H9 (cell line): ENCODE measurements at regions not wholly inside any gene's neighbourhood (a gene's known extent, or its start where the extent isn't known, plus 50 kb on each side); places are given as distances from the start of the nearest gene placed in this dataset.

Source experiments
- DNase-seq: peaks from one replicate; pipeline ENCODE4 v3.0.0-alpha.2; 2017
- H2AFZ ChIP-seq: one replicate; pipeline ENCODE4 v1.6.1; 2013; ENCODE audit warnings: mild to moderate bottlenecking, low read length, control low read depth, moderate library complexity
- H2AK5ac ChIP-seq: 2 replicates; pipeline ENCODE4 v1.6.1; 2013; ENCODE audit warnings: low read length, control low read depth, mixed read lengths; ENCODE audit not compliant: insufficient read length
- H2BK120ac ChIP-seq: one replicate; pipeline ENCODE4 v1.6.1; 2013; ENCODE audit warnings: low read depth, mild to moderate bottlenecking, low read length, control low read depth, inconsistent platforms; ENCODE audit not compliant: poor library complexity, severe bottlenecking
- H2BK12ac ChIP-seq: 2 replicates; pipeline ENCODE4 v1.6.1; 2013; ENCODE audit warnings: low read length, control low read depth, mixed read lengths, low read depth; ENCODE audit not compliant: insufficient read length
- H2BK15ac ChIP-seq: 2 replicates; pipeline ENCODE4 v1.6.1; 2013; ENCODE audit warnings: low read depth, low read length, control low read depth
- H2BK20ac ChIP-seq: one replicate; pipeline ENCODE4 v1.6.1; 2013; ENCODE audit warnings: low read depth, mild to moderate bottlenecking, low read length, control low read depth, inconsistent platforms; ENCODE audit not compliant: poor library complexity, severe bottlenecking
- H2BK5ac ChIP-seq: 2 replicates; pipeline ENCODE4 v1.6.1; 2013; ENCODE audit warnings: low read length, control low read depth, mixed read lengths; ENCODE audit not compliant: insufficient read length
- H3K14ac ChIP-seq: 2 replicates; pipeline ENCODE4 v1.6.1; 2013; ENCODE audit warnings: low read length, control low read depth; ENCODE audit not compliant: insufficient read depth
- H3K18ac ChIP-seq: 2 replicates; pipeline ENCODE4 v1.6.1; 2013; ENCODE audit warnings: low read depth, mild to moderate bottlenecking, mixed read lengths, low read length, control low read depth; ENCODE audit not compliant: insufficient read length
- H3K23ac ChIP-seq: 2 replicates; pipeline ENCODE4 v1.6.1; 2013; ENCODE audit warnings: low read length, control low read depth, mixed read lengths, low read depth; ENCODE audit not compliant: insufficient read length
- H3K23me2 ChIP-seq: 2 replicates; pipeline ENCODE4 v1.6.1; 2013; ENCODE audit warnings: low read depth, mild to moderate bottlenecking, mixed read lengths, low read length, control low read depth; ENCODE audit not compliant: insufficient read length, poor library complexity, severe bottlenecking
- H3K27ac ChIP-seq: 2 replicates; pipeline ENCODE4 v1.5.1; 2013; ENCODE audit warnings: low read length, control low read depth, mixed read lengths, low read depth; ENCODE audit not compliant: insufficient read length
- H3K27me3 ChIP-seq: 2 replicates; pipeline ENCODE4 v1.6.1; 2013; ENCODE audit warnings: low read length, control low read depth, inconsistent platforms; ENCODE audit not compliant: insufficient read depth
- H3K4ac ChIP-seq: 2 replicates; pipeline ENCODE4 v1.6.1; 2013; ENCODE audit warnings: low read depth, mild to moderate bottlenecking, control low read depth, inconsistent platforms, low read length, moderate library complexity
- H3K4me1 ChIP-seq: 2 replicates; pipeline ENCODE4 v1.6.1; 2013; ENCODE audit warnings: low read length, control low read depth, inconsistent platforms; ENCODE audit not compliant: insufficient read depth
- H3K4me2 ChIP-seq: 2 replicates; pipeline ENCODE4 v1.6.1; 2013; ENCODE audit warnings: low read length, control low read depth, mixed read lengths; ENCODE audit not compliant: insufficient read length, insufficient read depth
- H3K56ac ChIP-seq: 2 replicates; pipeline ENCODE4 v1.6.1; 2013; ENCODE audit warnings: low read depth, mild to moderate bottlenecking, mixed read lengths, low read length, control low read depth; ENCODE audit not compliant: insufficient read length
- H3K79me1 ChIP-seq: 2 replicates; pipeline ENCODE4 v1.6.1; 2013; ENCODE audit warnings: low read depth, mild to moderate bottlenecking, moderate library complexity, low read length, control low read depth, inconsistent platforms; ENCODE audit not compliant: insufficient read depth, poor library complexity, severe bottlenecking
- H3K79me2 ChIP-seq: 2 replicates; pipeline ENCODE4 v1.6.1; 2013; ENCODE audit warnings: low read length, control low read depth, inconsistent platforms; ENCODE audit not compliant: insufficient read depth
- H3K9ac ChIP-seq: 2 replicates; pipeline ENCODE4 v1.6.1; 2013; ENCODE audit warnings: low read length, control low read depth, mixed read lengths; ENCODE audit not compliant: insufficient read length; ENCODE audit errors: extremely low read depth
- H3K9me3 ChIP-seq: one replicate; pipeline ENCODE4 v1.6.1; 2013; ENCODE audit warnings: low read depth, low read length, inconsistent platforms; ENCODE audit not compliant: control insufficient read depth
- H3T11ph ChIP-seq: one replicate; pipeline ENCODE4 v1.6.1; 2013; ENCODE audit warnings: mild to moderate bottlenecking, low read length, control low read depth, inconsistent platforms
- H4K20me1 ChIP-seq: one replicate; pipeline ENCODE4 v1.6.1; 2013; ENCODE audit not compliant: control insufficient read depth, insufficient read length, insufficient read depth
- H4K5ac ChIP-seq: 2 replicates; pipeline ENCODE4 v1.6.1; 2013; ENCODE audit warnings: low read depth, mild to moderate bottlenecking, mixed read lengths, low read length, control low read depth; ENCODE audit not compliant: insufficient read length
- H4K8ac ChIP-seq: replicated peaks from 2 replicates; pipeline ENCODE4 v1.6.1; 2013; ENCODE audit warnings: low read length, control low read depth, mixed read lengths, low read depth; ENCODE audit not compliant: insufficient read length
- H4K91ac ChIP-seq: 2 replicates; pipeline ENCODE4 v1.6.1; 2013; ENCODE audit warnings: low read depth, mild to moderate bottlenecking, moderate library complexity, mixed read lengths, low read length, control low read depth; ENCODE audit not compliant: insufficient read length
- H3K27ac Mint-ChIP-seq, 3 experiments: 2 replicates in 2 of 3; 3 replicates in 1 of 3; pipeline ENCODE4 v1.8.0; 2020 to 2021; ENCODE audit warnings: mixed read lengths in 3 of 3, mild to moderate bottlenecking in 1 of 3, moderate library complexity in 1 of 3
- H3K27me3 Mint-ChIP-seq: 2 replicates; pipeline ENCODE4 v1.8.0; 2021; ENCODE audit warnings: low read depth, mild to moderate bottlenecking, moderate library complexity, mixed read lengths
- H3K36me3 Mint-ChIP-seq, 3 experiments: 2 replicates in 2 of 3; 3 replicates in 1 of 3; pipeline ENCODE4 v1.8.0; 2020 to 2021; ENCODE audit warnings: low read depth in 3 of 3, mixed read lengths in 3 of 3; ENCODE audit not compliant: insufficient read depth in 1 of 3
- H3K4me1 Mint-ChIP-seq, 2 experiments: 2 replicates each; pipeline ENCODE4 v1.8.0; 2020; ENCODE audit warnings: mixed read lengths in 2 of 2
- H3K4me3 Mint-ChIP-seq, 2 experiments: 2 replicates in 1 of 2; 3 replicates in 1 of 2; pipeline ENCODE4 v1.8.0; 2020 to 2021; ENCODE audit warnings: mild to moderate bottlenecking in 2 of 2, mixed read lengths in 2 of 2, moderate library complexity in 1 of 2
- H3K9me3 Mint-ChIP-seq, 2 experiments: 2 replicates in 1 of 2; 3 replicates in 1 of 2; pipeline ENCODE4 v1.8.0; 2020; ENCODE audit warnings: mild to moderate bottlenecking in 2 of 2, mixed read lengths in 2 of 2, moderate library complexity in 1 of 2
- WGBS: extraction: QIAGEN DNeasy Blood & Tissue Kit; methylation state at CpG from one replicate; pipeline ENCODE4 v1.1.7; 2013; ENCODE audit warnings: missing lambda C conversion rate, low lambda C conversion rate, mixed read lengths; ENCODE audit not compliant: insufficient read length; ENCODE audit errors: extremely low coverage; 5-methylcytosine and 5-hydroxymethylcytosine counted together
- TF ChIP-seq, protein P1 (sequence below): fragments of 200-600 bp; sonication (generic); conservative IDR thresholded peaks from 3 replicates; pipeline ENCODE4 v1.8.0; 2021; ENCODE audit warnings: antibody characterized with exemption, mild to moderate bottlenecking

DNA sequence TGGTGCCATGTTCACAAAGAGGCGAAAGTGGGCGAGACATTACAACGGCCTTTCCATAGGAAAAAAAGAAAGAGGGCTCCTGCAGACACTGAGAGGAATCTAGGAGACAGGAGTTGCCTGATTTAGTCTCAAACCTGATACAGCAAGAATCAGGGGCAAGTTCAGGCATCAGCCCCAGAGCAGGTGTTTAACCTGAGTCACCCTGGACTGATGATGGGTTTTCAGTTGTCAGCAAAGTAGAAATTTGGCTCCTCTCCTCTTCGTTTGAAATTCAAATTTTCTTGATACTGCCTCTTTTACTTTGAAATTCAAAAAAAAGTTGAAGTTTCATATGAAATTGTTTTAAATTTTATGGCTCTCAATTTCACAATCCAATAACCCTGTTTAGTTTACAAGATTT lies 189.5 kb downstream of the ABCC12 start:
- H2BK20ac ChIP-seq: no peak overlapping the region
- H2BK15ac ChIP-seq: no peak overlapping the region
- no peaks in the 10 kb centered on the region for H4K20me1 ChIP-seq
- H3K14ac ChIP-seq: no peak overlapping the region
- no peak overlapping the region for H3K9ac ChIP-seq
- H3K36me3 Mint-ChIP-seq: no peaks in the 10 kb centered on the region
- no peak overlapping the region for H2AFZ ChIP-seq
- no peaks in the 10 kb centered on the region for H3K9me3 ChIP-seq
- H4K5ac ChIP-seq: no peak overlapping the region
- no peaks in the 10 kb centered on the region for H3K79me1 ChIP-seq
- H3K18ac ChIP-seq: peak overlapping the region; percentile 8
- H3K27ac ChIP-seq: no peak overlapping the region
- peaks cover 6% of the 10 kb centered on the region; the same call in 1 of the 2 replicates for H3K4me1 ChIP-seq
- H3K79me2 ChIP-seq: no peaks in the 10 kb centered on the region
- no peak overlapping the region for H3K4me2 ChIP-seq
- TF ChIP-seq, protein P1, sequence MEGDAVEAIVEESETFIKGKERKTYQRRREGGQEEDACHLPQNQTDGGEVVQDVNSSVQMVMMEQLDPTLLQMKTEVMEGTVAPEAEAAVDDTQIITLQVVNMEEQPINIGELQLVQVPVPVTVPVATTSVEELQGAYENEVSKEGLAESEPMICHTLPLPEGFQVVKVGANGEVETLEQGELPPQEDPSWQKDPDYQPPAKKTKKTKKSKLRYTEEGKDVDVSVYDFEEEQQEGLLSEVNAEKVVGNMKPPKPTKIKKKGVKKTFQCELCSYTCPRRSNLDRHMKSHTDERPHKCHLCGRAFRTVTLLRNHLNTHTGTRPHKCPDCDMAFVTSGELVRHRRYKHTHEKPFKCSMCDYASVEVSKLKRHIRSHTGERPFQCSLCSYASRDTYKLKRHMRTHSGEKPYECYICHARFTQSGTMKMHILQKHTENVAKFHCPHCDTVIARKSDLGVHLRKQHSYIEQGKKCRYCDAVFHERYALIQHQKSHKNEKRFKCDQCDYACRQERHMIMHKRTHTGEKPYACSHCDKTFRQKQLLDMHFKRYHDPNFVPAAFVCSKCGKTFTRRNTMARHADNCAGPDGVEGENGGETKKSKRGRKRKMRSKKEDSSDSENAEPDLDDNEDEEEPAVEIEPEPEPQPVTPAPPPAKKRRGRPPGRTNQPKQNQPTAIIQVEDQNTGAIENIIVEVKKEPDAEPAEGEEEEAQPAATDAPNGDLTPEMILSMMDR: no peak
- H3K4ac ChIP-seq: no peak overlapping the region
- H2BK5ac ChIP-seq: no peak overlapping the region
- WGBS: no CpG with 5 or more reads among the region's 4 CpGs
- H3K27me3 Mint-ChIP-seq: no peaks in the 10 kb centered on the region; the same call in 1 of the 2 replicates
- no peak overlapping the region for H4K8ac ChIP-seq
- H3K23ac ChIP-seq: no peak overlapping the region
- H4K91ac ChIP-seq: no peak overlapping the region
- H3T11ph ChIP-seq: no peak overlapping the region
- H3K9me3 Mint-ChIP-seq: no peaks in the 10 kb centered on the region
- no peak overlapping the region for H2AK5ac ChIP-seq
- H3K27ac Mint-ChIP-seq: no peak overlapping the region; a peak in 1 of 7 replicates
- no peaks in the 10 kb centered on the region for H3K27me3 ChIP-seq
- no peak overlapping the region for H3K4me3 Mint-ChIP-seq
- no peaks in the 10 kb centered on the region for H3K23me2 ChIP-seq
- peak overlapping the region; percentile 65 for H2BK120ac ChIP-seq
- peak; percentile 7 for DNase-seq
- no peak overlapping the region for H3K56ac ChIP-seq
- peaks cover 31 to 36% of the 10 kb centered on the region in 2 experiments for H3K4me1 Mint-ChIP-seq
- H2BK12ac ChIP-seq: peak overlapping the region; percentile 63
